HG03064 (cell line): ENCODE measurements at regions not wholly inside any gene's neighbourhood (a gene's known extent, or its start where the extent isn't known, plus 50 kb on each side); places are given as distances from the start of the nearest gene placed in this dataset.

Experiments used
- ATAC-seq: cut with Tn5 transposase; IDR thresholded peaks from one replicate; pipeline ENCODE4 v1.9.1; 2021; ENCODE audit warnings: low read depth; ENCODE audit not compliant: unreplicated experiment

DNA sequence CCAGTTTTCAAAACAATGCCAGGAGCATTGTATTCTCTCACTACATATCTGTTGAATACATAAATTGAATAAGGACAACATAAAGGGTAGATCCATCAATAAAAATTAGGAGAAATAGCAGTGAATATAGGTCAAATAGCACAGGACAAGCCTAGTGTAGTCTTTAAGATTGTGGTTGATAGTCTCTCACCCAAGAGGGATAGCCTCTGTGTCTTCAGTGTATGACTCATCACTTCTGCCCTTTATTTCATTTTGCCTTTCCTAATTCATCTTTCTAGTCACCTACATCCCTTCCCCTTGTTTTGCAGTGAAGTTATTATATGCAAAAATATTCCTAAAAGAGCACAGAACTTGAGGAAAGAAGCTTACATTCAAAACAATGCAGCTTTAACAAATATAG lies 335.0 kb upstream of the TUSC1 start:
- ATAC-seq = no peak

DNA sequence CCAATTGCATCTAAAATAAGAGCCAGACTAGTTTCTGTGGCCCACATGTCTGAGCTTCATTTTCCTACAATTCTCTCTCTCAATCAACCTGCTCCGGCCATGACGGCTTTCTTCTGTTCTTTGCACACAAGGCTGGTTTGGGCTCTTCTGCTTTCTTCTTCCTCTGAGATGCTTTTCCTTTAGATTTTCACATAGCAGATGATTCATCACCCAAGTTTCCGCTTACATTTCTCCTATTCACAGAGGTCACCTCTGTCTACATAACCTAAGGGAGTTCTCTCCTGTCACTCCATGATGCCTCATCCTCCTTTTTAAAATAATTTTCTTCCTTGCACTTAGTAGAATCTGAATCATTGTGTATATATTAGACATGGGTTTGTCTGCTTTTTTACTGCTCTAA lies 334.6 kb upstream of the TUSC1 start:
- ATAC-seq = no peak

DNA sequence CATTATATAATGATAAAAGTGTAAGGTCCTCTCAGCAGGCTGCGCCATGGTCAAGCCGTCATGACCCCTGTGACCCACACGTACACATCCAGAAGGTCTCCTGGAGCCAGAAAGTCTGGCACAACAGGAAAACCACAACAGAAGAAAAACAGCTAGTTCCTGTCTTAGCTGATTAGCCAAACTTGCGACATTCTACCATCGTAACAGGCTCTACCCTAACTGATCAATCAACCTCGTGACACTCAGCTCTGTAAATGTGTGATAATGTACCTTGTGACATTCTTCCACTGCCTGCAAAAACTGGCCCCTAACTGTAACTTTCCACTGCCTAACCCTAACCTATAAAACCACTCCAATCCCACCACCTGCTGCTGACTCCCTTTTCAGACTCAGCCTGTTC lies 316.4 kb upstream of the TUSC1 start:
- ATAC-seq = no peak

DNA sequence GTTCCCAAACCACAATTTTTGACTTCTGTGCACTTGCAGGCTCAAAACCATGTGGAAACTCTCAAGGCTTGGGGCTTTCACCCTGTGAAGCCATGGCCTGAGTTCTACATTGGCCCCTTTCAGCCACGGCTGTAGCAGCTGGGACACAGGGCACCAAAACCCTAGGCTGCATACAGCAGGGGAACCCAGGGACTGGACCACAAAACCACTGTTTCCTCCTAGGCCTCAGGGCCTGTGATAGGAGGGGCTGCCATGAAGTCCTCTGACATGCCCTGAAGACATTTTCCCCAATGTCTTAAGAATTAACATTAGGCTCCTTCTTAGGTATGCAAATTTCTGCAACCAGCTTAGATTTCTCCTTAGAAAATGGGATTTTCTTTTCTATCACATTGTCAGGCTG lies 312.1 kb upstream of the TUSC1 start:
- ATAC-seq = no peak

DNA sequence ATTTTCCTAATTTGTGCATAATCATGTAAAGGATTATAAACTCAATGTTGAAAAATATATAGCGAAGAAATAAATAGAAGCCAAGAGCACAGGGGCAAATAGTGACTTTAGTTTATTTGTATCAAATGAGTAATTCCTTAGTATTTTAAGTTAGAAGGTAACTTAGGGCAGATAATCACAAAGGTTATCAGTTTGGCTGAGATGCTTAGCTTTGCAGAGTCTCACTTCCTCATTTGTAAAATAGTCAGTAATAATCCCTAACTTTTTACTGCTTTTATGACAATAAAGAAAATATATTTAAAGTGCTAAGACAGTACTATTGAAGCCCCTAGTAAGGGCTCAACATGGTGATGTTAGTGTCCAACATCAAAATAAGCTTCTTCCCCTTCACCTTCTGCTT lies 297.4 kb upstream of the TUSC1 start:
- ATAC-seq = no peak

DNA sequence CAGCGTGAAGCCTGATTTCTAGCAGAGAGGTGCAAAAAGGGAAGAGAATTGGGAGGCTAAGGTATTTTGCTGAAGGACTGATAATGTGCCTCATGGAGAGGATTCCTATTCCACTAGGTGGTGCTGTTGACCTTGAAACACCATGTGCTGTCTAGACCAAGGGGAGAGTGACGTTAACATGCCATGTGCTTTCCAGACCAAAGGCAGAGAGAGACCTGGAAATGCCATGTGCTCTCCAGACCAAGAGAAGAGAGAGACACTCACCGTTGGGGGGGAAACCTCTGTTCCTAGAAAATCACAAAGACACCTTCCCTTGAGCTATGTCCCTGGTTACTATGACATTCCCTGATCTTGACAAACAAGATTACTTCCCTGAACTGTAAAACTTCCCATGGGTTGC lies 286.0 kb upstream of the TUSC1 start:
- ATAC-seq = no peak

DNA sequence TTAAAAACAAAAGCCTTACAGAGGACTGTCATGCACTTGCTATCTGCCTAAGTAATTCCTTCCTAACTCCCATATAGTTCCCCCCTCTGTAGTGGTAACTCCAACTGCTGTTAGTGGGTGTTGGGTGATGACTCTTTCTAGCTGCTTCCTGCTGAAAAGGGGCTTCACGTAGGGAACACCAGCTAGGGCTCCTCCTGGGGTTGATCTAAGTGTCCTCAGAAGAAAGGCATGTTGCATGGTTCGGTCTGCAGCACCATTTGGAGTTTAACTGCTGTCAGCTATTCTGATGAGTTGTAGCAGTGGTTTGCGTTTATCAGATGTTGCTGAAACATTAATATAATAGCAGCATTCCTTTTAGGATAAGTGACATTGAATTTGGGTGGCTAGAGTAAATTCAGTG lies 281.9 kb upstream of the TUSC1 start:
- no peak for ATAC-seq

DNA sequence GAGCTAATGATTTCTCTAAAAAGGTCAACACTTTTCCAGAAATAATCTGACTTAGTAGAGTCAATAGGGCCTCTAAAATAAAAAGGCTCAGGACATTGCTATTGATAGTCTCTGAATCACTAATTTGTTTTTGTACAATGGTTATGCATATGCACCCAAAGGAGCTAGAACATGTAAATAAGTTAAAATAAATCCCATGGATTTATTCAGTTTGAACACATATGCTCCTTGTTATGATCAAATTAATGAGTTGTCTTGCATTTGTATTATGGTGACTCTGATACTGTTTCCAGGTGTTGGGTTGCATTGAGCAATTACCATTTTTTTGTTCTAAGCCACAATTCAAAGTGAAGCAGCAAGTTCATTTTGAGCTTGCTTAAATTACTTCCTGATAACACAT lies 276.0 kb upstream of the TUSC1 start:
- ATAC-seq = no peak

DNA sequence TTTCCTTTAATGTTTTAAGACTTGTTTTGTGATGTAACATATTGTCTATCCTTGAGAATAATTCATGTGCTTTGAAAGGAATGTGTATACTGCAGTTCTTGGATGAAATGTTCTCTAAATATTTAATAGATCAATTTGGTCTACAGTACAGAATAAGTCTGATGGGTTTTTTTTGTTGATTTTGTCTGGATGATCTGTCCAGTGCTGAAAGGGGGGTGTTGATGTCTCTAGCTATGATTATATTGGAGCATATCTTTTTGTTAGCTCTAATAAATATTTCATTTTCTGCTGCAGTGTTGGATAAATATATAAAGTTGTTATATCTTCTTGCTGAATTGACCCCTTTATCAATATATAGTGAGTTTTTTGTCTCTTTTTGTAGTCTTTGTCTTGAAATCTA lies 269.9 kb upstream of the TUSC1 start:
- ATAC-seq = no peak

DNA sequence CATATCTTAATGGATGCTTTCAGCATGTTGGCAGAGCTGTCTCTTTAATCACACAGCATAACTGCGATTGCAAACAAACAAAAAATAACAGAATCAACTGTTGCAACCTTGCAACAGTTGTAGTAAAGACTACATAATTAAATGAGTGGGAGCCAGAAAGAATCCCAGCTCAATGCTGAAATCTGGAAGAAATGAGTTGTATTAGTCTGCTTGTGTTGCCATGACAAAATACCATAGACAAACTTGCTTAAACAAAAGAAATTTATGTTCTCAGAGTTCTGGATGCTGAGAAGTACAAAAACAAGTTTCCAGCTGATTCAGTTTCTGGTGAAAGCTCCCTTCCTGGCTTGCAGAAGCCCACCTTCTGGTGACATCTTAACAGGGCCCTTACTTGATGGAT lies 260.9 kb upstream of the TUSC1 start:
- no peak for ATAC-seq

DNA sequence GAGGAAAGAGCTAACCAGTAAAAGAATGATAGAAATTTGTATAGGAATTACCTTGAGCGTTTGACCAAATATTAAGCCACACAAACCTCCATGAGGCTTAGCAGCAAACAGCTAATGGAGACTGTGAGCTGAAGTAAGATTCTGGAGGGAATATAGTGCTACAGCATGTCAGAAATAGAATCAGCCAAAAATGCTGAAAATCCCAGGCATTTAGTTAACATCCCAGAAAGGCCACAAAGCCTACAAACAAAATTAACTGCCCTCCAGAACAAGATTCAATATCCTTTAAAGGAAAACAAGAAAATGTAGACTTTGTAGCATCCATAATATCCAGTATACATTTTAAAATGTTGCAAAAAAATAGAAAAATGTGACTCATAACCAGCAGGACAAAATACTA lies 257.8 kb upstream of the TUSC1 start:
- no peak for ATAC-seq

DNA sequence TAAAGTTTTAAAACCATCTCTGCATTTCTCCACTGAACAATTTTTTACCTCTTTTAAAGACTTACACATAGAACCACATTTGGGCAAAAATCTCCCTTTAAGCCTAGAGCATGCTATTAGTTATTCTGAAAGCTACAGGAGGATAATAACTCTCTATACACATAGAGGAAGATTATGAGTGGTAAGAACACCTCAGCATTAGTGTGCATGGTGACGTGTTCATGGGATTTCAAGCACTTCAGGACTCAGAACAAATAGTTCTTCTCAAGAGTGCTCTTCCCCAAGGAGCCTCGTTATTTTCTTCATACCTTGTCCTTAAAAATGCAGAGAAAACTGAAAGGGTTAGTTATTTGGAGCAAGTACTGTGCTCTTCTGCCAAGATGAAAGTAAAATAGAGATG lies 256.9 kb upstream of the TUSC1 start:
- no peak for ATAC-seq

DNA sequence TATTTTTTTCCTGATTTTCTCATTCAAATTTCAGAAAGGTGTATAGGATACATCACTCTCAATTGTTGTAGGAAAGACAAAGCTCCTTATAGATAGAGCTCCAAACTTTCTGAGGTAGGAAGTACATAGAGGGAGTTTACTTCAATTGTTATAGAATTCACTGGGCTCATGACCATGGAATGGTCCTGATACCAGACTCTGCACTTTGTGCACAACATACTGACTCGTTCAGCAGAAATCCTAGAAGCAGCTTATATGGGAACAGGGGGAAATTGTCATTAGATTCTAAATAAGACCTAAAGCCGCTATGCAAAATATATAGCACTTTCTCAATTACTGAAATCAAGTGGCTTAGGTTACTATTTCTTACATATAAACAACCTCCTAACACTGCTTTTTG lies 240.5 kb upstream of the TUSC1 start:
- ATAC-seq = no peak

DNA sequence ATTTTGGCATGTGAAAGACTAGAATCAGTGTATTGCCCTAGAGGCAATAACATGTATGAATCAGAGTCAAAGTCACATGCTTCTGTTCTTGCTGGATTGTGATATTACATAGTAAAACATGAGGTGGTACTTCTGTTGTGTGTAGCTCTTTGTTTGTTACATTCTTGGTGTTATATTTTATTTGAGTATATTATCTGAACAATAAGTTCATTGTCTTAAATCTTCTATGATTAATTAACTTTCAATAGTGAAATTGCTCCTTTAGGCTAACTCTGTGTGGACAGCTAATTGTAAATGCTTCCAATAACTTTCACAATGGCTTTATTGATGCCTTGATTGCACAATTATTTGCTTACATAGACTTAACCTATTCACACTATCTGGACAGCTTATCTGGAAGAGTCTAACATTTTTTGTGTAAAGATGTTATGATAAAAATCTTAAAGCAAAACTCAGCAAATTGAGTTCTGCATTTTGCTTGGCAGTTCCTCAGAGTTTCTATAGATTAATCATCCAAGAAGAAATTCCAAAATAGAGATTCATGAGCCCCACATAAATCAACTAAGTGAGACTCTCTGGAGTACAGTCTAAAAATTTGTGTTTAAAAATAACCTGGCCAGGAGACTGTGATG lies 239.6 kb upstream of the TUSC1 start:
- no peak for ATAC-seq

DNA sequence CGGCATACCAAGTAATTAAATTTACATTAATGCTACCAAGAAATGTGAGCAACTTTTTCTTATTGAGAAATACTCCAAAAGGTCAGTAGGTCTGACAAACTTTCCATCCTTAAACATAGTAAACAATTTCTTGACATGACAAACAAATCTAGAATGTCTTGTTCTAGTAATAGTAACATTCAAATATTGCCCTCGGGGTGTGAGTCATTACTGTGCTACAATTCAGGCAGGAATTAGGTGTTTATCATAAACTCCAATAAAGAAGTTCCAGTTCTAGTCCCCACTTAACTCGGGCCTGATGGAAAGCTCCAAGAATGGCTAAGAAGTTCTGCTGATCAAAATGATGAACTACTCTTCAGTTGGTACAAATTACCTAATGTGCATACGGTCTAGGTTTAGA lies 235.6 kb upstream of the TUSC1 start:
- ATAC-seq = no peak

DNA sequence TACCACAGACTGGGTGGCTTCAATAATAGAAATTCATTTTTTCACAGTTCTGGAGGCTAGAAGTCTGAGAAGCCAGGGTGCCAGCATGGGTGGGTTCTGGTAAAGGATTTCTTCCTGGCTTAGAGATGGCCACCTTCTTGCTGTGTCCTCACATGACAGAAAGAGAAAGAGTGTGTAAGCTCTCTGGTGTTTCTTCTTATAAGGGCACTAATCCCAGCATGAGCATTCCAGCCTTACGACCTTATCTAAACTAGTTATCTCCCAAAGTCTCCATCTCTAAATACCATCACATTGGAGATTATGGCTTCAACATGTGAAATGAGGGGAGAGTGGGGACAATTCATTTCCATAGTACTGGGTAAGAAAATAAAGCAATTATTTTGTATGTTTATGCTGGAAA lies 226.5 kb upstream of the TUSC1 start:
- ATAC-seq = no peak

DNA sequence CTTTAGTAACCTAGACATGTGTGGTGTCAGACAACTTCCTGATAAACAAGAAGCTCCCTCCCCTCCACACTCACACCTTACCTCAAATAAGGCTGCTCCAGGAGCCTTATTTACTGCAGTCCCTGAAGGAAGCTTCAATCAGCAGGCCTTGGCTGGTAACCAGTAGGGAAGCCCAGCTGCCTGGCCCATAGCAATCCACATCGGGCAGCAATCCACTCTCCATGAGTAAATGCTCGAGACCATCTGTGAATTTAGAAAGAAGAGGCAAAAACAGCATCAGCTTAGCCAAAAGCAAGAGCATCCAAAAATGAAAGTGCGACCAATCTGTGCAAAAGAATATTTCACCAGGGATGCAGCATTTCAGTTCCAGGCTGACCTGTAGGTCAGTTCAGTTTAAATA lies 213.3 kb upstream of the TUSC1 start:
- ATAC-seq = no peak

DNA sequence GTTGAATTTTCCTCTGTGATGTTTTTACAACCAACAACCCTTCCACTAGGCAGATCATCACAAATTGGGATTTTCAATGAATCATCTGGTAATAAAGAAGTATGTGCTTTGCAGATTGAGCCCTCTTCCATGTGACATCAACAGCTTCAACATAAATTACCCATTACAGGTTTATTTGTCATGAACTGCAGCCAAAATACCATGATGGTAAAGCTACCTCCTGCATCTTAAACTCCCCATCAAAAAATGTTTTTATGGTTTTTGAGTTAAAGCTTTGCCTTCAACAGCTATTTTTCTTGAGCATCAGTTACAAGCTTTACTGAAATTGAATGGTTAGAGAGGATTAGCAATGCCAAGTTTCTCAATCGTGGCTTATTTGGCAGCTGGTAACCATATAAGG lies 211.4 kb upstream of the TUSC1 start:
- no peak for ATAC-seq

DNA sequence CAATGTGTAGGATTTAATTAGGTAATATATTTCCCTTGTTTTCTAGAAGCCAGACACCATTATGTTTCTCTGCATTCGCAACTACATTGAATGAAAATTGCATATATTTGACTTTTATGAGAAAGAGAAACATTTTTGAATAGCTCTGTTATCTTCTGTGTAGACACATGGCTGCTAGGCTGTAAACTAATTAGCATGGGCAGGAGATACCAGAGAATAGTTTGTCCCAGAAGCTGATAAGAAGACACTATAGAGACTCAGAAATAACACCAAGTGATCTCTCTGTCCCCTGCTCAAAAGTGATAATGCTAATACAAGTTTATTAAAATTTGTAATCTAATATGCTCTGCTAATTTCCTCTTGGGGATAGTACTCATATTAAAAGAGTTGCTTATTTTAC lies 198.0 kb upstream of the TUSC1 start:
- ATAC-seq = no peak

DNA sequence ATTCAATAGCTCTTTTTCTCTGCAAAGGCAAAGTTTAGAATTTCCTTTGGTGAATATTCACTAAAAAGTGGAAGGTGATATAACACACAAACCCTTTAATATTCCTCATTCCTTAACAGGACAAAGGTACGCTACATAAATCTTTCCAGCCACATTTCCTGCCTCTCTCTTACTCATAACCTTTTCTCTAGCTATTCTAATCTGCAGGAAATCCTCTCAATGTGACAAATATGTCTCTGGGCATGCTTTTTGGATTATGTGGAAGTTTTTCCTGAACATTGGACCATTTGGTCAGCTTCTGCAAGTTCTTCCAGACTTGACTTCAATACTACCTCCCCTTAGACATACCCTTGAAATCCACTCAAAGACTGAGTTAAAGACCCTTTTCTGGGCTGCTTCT lies 186.3 kb upstream of the TUSC1 start:
- ATAC-seq = no peak

DNA sequence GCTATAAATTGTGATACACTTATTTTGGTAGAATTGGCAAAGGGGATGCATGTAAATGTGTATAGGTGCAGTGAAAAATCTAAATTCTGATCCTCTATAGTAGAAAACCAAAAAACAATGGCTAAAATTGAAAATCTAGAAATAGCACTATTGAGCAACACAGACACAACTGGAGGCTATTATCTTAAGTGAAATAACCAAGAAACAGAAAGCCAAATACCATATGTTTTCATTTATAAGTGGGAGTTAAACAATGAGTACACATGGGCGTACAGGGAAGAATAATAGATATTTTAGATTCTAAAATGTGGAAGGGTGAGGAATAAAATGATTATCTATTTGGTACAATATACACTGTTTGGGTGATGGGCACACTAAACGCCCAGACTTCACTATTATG lies 183.2 kb upstream of the TUSC1 start:
- no peak for ATAC-seq

DNA sequence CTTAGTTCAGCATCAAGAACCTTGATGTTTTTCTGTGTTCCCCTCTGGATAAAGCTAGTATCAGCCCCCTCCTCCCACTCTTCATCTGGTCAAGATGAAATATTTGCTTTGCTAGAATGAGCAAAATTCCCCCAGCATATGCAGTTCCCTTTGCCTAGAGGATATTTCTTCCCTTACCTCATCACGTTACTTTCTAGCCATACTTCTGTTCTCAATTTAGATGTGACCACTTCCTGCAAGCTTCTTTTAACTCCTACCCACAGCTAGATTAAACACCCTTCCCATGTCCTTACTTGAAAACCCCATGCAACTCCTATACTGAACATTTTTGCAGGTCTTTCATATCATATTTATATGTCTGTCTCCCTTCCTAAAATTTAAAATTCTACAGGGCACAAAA lies 178.9 kb upstream of the TUSC1 start:
- no peak for ATAC-seq

DNA sequence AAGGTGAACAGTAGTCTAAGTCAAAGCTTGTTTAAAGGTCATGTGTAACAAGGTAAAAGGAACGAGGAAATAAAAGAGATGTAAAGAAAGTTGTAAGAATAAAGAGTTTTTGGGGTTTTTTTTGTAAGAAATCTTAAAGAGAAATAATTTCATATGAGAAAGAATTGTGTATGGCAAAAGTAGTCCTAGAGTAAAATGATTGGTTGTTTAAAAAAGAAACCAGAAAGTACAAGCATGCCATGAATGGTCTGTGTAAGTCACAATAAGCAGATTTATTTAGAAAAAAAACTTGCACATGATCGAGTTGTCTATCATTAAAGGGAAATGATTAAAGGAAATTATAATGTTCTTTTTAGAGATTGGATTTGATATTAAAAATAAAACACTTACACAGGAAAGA lies 172.6 kb upstream of the TUSC1 start:
- no peak for ATAC-seq
